SH-SY5Y (cell line): ENCODE measurements at regions not wholly inside any gene's neighbourhood (a gene's known extent, or its start where the extent isn't known, plus 50 kb on each side); places are given as distances from the start of the nearest gene placed in this dataset.

ENCODE experiments used
- GATA2 ChIP-seq: IDR thresholded peaks from 2 replicates; pipeline ENCODE4 v1.6.1; 2011; ENCODE audit warnings: mild to moderate bottlenecking, low read depth, low read length
- GATA3 ChIP-seq: IDR thresholded peaks from 2 replicates; pipeline ENCODE4 v1.6.1; 2011; ENCODE audit warnings: low read depth, mild to moderate bottlenecking, low read length, moderate library complexity

DNA sequence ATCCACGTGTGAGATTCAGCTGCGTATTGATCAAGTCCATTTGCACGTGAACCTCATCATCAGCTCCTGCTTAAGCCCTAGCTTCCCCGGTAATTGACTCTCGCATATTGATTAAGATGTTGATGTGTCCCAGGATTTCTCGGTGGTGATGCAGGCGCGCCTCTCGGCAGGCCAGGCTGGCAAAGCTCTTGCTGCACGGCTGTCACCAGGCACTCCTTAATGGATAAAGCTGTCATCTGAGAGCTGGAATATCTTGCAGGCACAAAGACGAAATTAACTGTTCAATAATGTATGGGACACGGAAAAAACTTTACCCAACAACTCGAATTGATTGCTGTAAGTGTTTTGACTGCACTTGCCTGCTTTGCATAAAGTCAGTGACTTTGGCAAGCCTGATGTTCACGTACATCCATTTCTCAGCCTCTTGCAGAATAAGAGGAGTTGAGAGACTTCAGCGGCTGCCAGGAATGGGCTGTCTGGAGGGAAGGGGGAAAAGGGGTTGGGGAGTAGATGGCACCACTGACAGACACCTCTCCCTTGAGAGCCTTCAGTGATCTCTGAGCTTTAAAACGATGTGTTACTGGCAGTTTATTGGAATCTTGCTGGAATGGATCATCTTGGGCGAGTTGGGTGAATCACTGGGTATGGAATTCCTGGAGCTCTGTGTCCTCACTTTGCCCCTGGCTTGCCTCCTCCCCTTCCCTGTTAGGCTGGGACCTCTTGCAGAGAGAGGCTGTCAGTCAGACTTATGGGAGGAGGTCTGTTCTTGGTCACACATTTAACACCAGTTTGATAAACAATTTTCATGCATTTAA, 650.3 kb downstream of the CCDC171 start:
- TF ChIP-seq GATA3 (no peak), GATA2 (no peak)
